Uterus (tissue), 2 donors: ENCODE measurements at regions not wholly inside any gene's neighbourhood (a gene's known extent, or its start where the extent isn't known, plus 50 kb on each side); places are given as distances from the start of the nearest gene placed in this dataset.

ENCODE experiments used
- CTCF ChIP-seq, 4 experiments: fragments of 200-600 bp in 2 of 4; fragments of 450-650 bp in 2 of 4; sonication (generic) in 2 of 4; IDR thresholded peaks; one replicate each; pipeline ENCODE4 v1.5.1; 2016 to 2019; ENCODE audit warnings: antibody characterized with exemption in 4 of 4, mild to moderate bottlenecking in 2 of 4, moderate library complexity in 1 of 4
- POLR2A ChIP-seq, 2 donors: fragments of 450-650 bp; IDR thresholded peaks; one replicate each; pipeline ENCODE4 v1.6.1; 2016; ENCODE audit warnings: antibody characterized with exemption in 2 of 2, mild to moderate bottlenecking in 1 of 2, moderate library complexity in 1 of 2

- no peak for TF ChIP-seq CTCF (IDR thresholded peaks at IDR 0.05)
- no peak for TF ChIP-seq POLR2A (IDR thresholded peaks at IDR 0.05)
Measured at GRCh38 chr12:63045020-63045860, 105.8 kb downstream of the AVPR1A start.
